ENCODE measurements at regions not wholly inside any gene's neighbourhood (a gene's known extent, or its start where the extent isn't known, plus 50 kb on each side); places are given as distances from the start of the nearest gene placed in this dataset.

DNA sequence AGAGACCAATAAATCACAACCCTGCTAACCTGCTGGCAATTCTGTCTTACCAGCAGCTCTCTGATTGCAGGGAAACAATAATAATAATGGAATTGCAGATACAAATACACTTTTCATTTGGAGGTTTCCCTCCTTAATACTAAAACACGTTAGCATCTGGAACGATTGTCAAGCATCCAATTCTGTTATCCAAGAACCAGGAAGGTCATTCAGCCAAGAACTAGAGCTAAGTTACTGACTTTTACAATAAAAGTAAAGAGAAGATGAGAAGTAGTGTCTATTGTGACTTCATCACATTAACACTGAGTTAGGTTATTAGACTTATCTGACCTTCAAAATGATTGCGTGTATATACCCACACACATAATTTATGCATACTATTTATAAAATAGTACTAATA, 335.6 kb downstream of the BRINP1 start:
- TF ChIP-seq EZH2 (IDR thresholded peaks at IDR 0.05; ENCODE audit: insufficient read depth, low read length) = no peak
- TF ChIP-seq, protein P1, sequence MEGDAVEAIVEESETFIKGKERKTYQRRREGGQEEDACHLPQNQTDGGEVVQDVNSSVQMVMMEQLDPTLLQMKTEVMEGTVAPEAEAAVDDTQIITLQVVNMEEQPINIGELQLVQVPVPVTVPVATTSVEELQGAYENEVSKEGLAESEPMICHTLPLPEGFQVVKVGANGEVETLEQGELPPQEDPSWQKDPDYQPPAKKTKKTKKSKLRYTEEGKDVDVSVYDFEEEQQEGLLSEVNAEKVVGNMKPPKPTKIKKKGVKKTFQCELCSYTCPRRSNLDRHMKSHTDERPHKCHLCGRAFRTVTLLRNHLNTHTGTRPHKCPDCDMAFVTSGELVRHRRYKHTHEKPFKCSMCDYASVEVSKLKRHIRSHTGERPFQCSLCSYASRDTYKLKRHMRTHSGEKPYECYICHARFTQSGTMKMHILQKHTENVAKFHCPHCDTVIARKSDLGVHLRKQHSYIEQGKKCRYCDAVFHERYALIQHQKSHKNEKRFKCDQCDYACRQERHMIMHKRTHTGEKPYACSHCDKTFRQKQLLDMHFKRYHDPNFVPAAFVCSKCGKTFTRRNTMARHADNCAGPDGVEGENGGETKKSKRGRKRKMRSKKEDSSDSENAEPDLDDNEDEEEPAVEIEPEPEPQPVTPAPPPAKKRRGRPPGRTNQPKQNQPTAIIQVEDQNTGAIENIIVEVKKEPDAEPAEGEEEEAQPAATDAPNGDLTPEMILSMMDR (IDR thresholded peaks at IDR 0.05; ENCODE audit: insufficient read depth, low read depth, low read length) = no peak

DNA sequence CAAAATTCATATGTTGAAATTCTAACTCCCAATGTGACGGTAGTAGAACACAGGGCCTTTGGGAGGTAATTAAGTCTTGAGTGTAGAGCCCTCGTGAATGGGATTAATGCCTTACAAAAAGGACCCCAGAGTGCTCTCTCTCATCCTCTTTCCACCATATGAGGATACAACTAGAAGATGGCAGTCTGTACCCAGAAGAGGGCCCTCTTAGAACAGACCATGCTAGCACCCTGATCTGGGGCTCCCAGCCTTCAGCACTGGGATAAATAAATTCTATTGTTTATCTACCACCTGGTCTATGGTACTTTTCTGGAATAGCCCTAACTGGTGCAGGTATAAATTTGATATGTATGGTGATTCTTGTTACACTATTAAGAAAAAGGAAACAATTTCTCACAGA, 332.3 kb downstream of the BRINP1 start:
- H3K9me3 ChIP-seq (ENCODE audit: insufficient read depth, low read depth, low read length) = peaks cover 3% of the 10 kb centered on the region
- Mint-ChIP-seq H3K27me3 (ENCODE audit: low read depth, unreplicated experiment) (no peaks in the 10 kb centered on the region), H3K9me3 (ENCODE audit: unreplicated experiment) (no peaks in the 10 kb centered on the region), H3K36me3 (ENCODE audit: low read depth, unreplicated experiment) (no peaks in the 10 kb centered on the region), H3K4me3 (ENCODE audit: unreplicated experiment) (no peak overlapping the region), H3K27ac (ENCODE audit: unreplicated experiment) (no peak overlapping the region), H3K4me1 (ENCODE audit: low read depth, unreplicated experiment) (no peaks in the 10 kb centered on the region)
- H4K20me1 ChIP-seq (ENCODE audit: insufficient read depth, low read length) = no peaks in the 10 kb centered on the region
- no peak for DNase-seq (ENCODE audit: low read depth)
- no peaks in the 10 kb centered on the region for H3K4me1 ChIP-seq (ENCODE audit: insufficient read depth, low read length)
- H3K4me3 ChIP-seq (ENCODE audit: insufficient read depth, low read depth, low read length) = no peak overlapping the region
- no peak for FAIRE-seq
- no peak overlapping the region for H3K27ac ChIP-seq (ENCODE audit: low read depth, low read length)
- no peaks in the 10 kb centered on the region for H3K79me2 ChIP-seq (ENCODE audit: insufficient read depth, low read length)
- no peaks in the 10 kb centered on the region for H3K36me3 ChIP-seq (ENCODE audit: insufficient read depth, low read length)
- H3K4me2 ChIP-seq (ENCODE audit: low read length) = no peak overlapping the region
- H3K27me3 ChIP-seq (ENCODE audit: insufficient read depth, low read length) = no peaks in the 10 kb centered on the region
- no peak overlapping the region for H2AFZ ChIP-seq (ENCODE audit: low read depth, low read length)
- no peak overlapping the region for H3K9ac ChIP-seq (ENCODE audit: low read length)
- TF ChIP-seq, protein P1 (IDR thresholded peaks at IDR 0.05; ENCODE audit: insufficient read depth, low read depth, low read length) = no peak
- TF ChIP-seq EZH2 (IDR thresholded peaks at IDR 0.05; ENCODE audit: insufficient read depth, low read length) = no peak

More for the DNA sequence above, 335.6 kb downstream of the BRINP1 start:
- Histone ChIP-seq H3K9ac (ENCODE audit: low read length) (no peak overlapping the region), H3K4me3 (ENCODE audit: insufficient read depth, low read depth, low read length) (no peak overlapping the region), H3K9me3 (ENCODE audit: insufficient read depth, low read depth, low read length) (no peaks in the 10 kb centered on the region), H3K4me2 (ENCODE audit: low read length) (no peak overlapping the region), H2AFZ (ENCODE audit: low read depth, low read length) (no peak overlapping the region), H3K79me2 (ENCODE audit: insufficient read depth, low read length) (no peaks in the 10 kb centered on the region), H3K4me1 (ENCODE audit: insufficient read depth, low read length) (no peaks in the 10 kb centered on the region), H3K27me3 (ENCODE audit: insufficient read depth, low read length) (no peaks in the 10 kb centered on the region), H4K20me1 (ENCODE audit: insufficient read depth, low read length) (no peaks in the 10 kb centered on the region), H3K36me3 (ENCODE audit: insufficient read depth, low read length) (no peaks in the 10 kb centered on the region), H3K27ac (ENCODE audit: low read depth, low read length) (no peak overlapping the region)
- FAIRE-seq (no peak), DNase-seq (ENCODE audit: low read depth) (no peak)
- Mint-ChIP-seq H3K36me3 (ENCODE audit: low read depth, unreplicated experiment) (no peaks in the 10 kb centered on the region), H3K4me1 (ENCODE audit: low read depth, unreplicated experiment) (no peaks in the 10 kb centered on the region), H3K27ac (ENCODE audit: unreplicated experiment) (no peak overlapping the region), H3K4me3 (ENCODE audit: unreplicated experiment) (no peak overlapping the region), H3K9me3 (ENCODE audit: unreplicated experiment) (peaks cover 1% of the 10 kb centered on the region), H3K27me3 (ENCODE audit: low read depth, unreplicated experiment) (no peaks in the 10 kb centered on the region)

DNA sequence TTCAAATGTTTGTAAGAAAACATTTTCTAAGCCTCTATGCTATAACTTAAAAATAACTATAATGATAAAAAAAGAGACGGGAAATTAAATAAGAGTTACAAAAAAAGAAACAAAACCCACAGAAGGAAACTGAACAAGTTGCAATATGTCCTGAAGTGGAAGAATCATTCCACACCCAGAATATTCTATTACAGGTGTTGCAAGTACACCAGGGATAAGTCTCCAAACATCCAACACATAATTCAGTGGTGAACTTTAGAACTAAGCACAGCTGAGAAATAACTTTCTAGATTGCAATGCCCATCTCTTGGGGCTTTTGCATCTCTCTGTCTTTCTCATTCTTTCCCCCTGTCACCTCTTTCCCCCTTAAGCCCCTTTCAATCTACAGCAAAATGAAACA, 325.2 kb downstream of the BRINP1 start:
- H3K4me3 ChIP-seq (ENCODE audit: insufficient read depth, low read depth, low read length) = no peak overlapping the region
- peaks cover 3% of the 10 kb centered on the region for H3K9me3 ChIP-seq (ENCODE audit: insufficient read depth, low read depth, low read length)
- Mint-ChIP-seq H3K27ac (ENCODE audit: unreplicated experiment) (no peak overlapping the region), H3K4me1 (ENCODE audit: low read depth, unreplicated experiment) (peaks cover 11% of the 10 kb centered on the region), H3K27me3 (ENCODE audit: low read depth, unreplicated experiment) (no peaks in the 10 kb centered on the region), H3K9me3 (ENCODE audit: unreplicated experiment) (no peaks in the 10 kb centered on the region), H3K36me3 (ENCODE audit: low read depth, unreplicated experiment) (no peaks in the 10 kb centered on the region), H3K4me3 (ENCODE audit: unreplicated experiment) (no peak overlapping the region)
- H3K4me1 ChIP-seq (ENCODE audit: insufficient read depth, low read length) = no peaks in the 10 kb centered on the region
- H3K4me2 ChIP-seq (ENCODE audit: low read length) = no peak overlapping the region
- no peak overlapping the region for H2AFZ ChIP-seq (ENCODE audit: low read depth, low read length)
- no peaks in the 10 kb centered on the region for H4K20me1 ChIP-seq (ENCODE audit: insufficient read depth, low read length)
- H3K27me3 ChIP-seq (ENCODE audit: insufficient read depth, low read length) = no peaks in the 10 kb centered on the region
- H3K36me3 ChIP-seq (ENCODE audit: insufficient read depth, low read length) = no peaks in the 10 kb centered on the region
- no peak overlapping the region for H3K27ac ChIP-seq (ENCODE audit: low read depth, low read length)
- no peak overlapping the region for H3K9ac ChIP-seq (ENCODE audit: low read length)
- FAIRE-seq = no peak
- H3K79me2 ChIP-seq (ENCODE audit: insufficient read depth, low read length) = no peaks in the 10 kb centered on the region
- DNase-seq (ENCODE audit: low read depth) = no peak
- no peak for TF ChIP-seq EZH2 (IDR thresholded peaks at IDR 0.05; ENCODE audit: insufficient read depth, low read length)
- TF ChIP-seq, protein P1 (IDR thresholded peaks at IDR 0.05; ENCODE audit: insufficient read depth, low read depth, low read length) = no peak

All from astrocyte (in vitro differentiated cells and primary cell).